H1 (cell line): ENCODE measurements at regions not wholly inside any gene's neighbourhood (a gene's known extent, or its start where the extent isn't known, plus 50 kb on each side); places are given as distances from the start of the nearest gene placed in this dataset.
"Not testable (repeated sequence)": the region's sequence is repeated elsewhere in the genome, so short reads cannot be mapped to it uniquely, and the experiment has no call there.

Source experiments
- CTCF ChIA-PET: fragments of 300-600 bp; sonication (Branson Sonifier 250); formaldehyde crosslinking; loops from one replicate; lab custom pipeline; 2021; ENCODE audit not compliant: partially characterized antibody; lab: Charles Lee
- POLR2A ChIA-PET: fragments of 300-600 bp; sonication (Branson Sonifier 250); formaldehyde crosslinking; loops from one replicate; lab custom pipeline; 2021; ENCODE audit warnings: inconsistent platforms; ENCODE audit not compliant: partially characterized antibody; lab: Charles Lee
- DNase-seq, 2 experiments: peaks; one replicate each; pipeline versions ENCODE4 v3.0.0 to v3.0.0-alpha.2; 2010 to 2022; ENCODE audit warnings: low spot score in 2 of 2, low read depth in 1 of 2, mixed read lengths in 1 of 2
- FAIRE-seq: peaks from 2 replicates; lab custom pipeline; 2011; peaks lifted over from hg19 to GRCh38; lab: Jason Lieb, UNC
- H2AFZ ChIP-seq: 2 replicates; pipeline ENCODE4 v1.8.1; 2012; ENCODE audit warnings: low read length, inconsistent platforms
- H2AK5ac ChIP-seq: 2 replicates; pipeline ENCODE4 v1.6.1; 2013; ENCODE audit warnings: low read depth, low read length
- H2BK120ac ChIP-seq: replicated peaks from 2 replicates; pipeline ENCODE3; 2013; ENCODE audit warnings: low read depth, low read length, inconsistent platforms
- H2BK12ac ChIP-seq: 2 replicates; pipeline ENCODE4 v1.6.1; 2013; ENCODE audit warnings: low read depth, low read length
- H2BK15ac ChIP-seq: 2 replicates; pipeline ENCODE4 v1.6.1; 2013; ENCODE audit warnings: low read length
- H2BK20ac ChIP-seq: 2 replicates; pipeline ENCODE4 v1.6.1; 2013; ENCODE audit warnings: low read length
- H2BK5ac ChIP-seq: 2 replicates; pipeline ENCODE4 v1.6.1; 2013; ENCODE audit warnings: low read depth, low read length
- H3K14ac ChIP-seq: 2 replicates; pipeline ENCODE4 v1.6.1; 2013; ENCODE audit warnings: inconsistent platforms; ENCODE audit not compliant: insufficient read length
- H3K18ac ChIP-seq: 2 replicates; pipeline ENCODE4 v1.6.1; 2013; ENCODE audit warnings: low read length; ENCODE audit errors: extremely low read depth
- H3K23ac ChIP-seq: 2 replicates; pipeline ENCODE4 v1.6.1; 2013; ENCODE audit warnings: inconsistent platforms; ENCODE audit not compliant: insufficient read length
- H3K23me2 ChIP-seq: 2 replicates; pipeline ENCODE4 v1.6.1; 2013; ENCODE audit warnings: low read depth, low read length
- H3K27ac ChIP-seq: 2 replicates; pipeline ENCODE4 v1.6.1; 2011; ENCODE audit warnings: low read depth, low read length, inconsistent platforms
- H3K27me3 ChIP-seq, 4 experiments: replicated peaks in 1 of 4; 1 replicate in 1 of 4; 2 replicates in 3 of 4; pipeline versions ENCODE4 v1.6.1 to v1.8.1; 2011 to 2013; ENCODE audit warnings: low read length in 3 of 4, mild to moderate bottlenecking in 3 of 4, inconsistent platforms in 2 of 4, mixed read lengths in 2 of 4, moderate library complexity in 1 of 4; ENCODE audit not compliant: control insufficient read depth in 3 of 4, insufficient read depth in 3 of 4; ENCODE audit errors: extremely low read depth in 1 of 4
- H3K36me3 ChIP-seq, 4 experiments: 2 replicates each; pipeline versions ENCODE4 v1.6.1 to v1.8.1; 2011 to 2013; ENCODE audit warnings: mild to moderate bottlenecking in 4 of 4, low read length in 3 of 4, moderate library complexity in 2 of 4, control low read depth in 1 of 4, inconsistent platforms in 1 of 4; ENCODE audit not compliant: insufficient read depth in 4 of 4, control insufficient read depth in 2 of 4
- H3K4ac ChIP-seq: replicated peaks from 2 replicates; pipeline ENCODE3; 2013; ENCODE audit warnings: low read length, low read depth, mixed read lengths, inconsistent platforms; ENCODE audit not compliant: insufficient read length
- H3K4me1 ChIP-seq, 4 experiments: replicated peaks in 1 of 4; 1 replicate in 1 of 4; 2 replicates in 3 of 4; pipeline versions ENCODE4 v1.6.1 to v1.8.1; 2011 to 2013; ENCODE audit warnings: low read length in 3 of 4, inconsistent platforms in 2 of 4, mixed read lengths in 1 of 4; ENCODE audit not compliant: insufficient read depth in 4 of 4, control insufficient read depth in 3 of 4
- H3K4me2 ChIP-seq, 2 experiments: 2 replicates each; pipeline versions ENCODE4 v1.6.1 to v1.8.1; 2011 to 2013; ENCODE audit warnings: low read depth in 2 of 2, low read length in 2 of 2, control low read depth in 1 of 2, inconsistent platforms in 1 of 2, mild to moderate bottlenecking in 1 of 2; ENCODE audit not compliant: insufficient read depth in 1 of 2
- H3K4me3 ChIP-seq, 4 experiments: fragments of 200-600, 300-600 bp in 1 of 4; sonication (generic), shearing (Covaris generic), sonication (Bioruptor Twin) in 1 of 4; 2 replicates each; pipeline versions ENCODE4 v1.5.1 to v1.8.1; 2011 to 2016; ENCODE audit warnings: low read length in 4 of 4, low read depth in 3 of 4, control low read depth in 2 of 4, inconsistent platforms in 2 of 4, mild to moderate bottlenecking in 2 of 4, mixed read lengths in 1 of 4, moderate library complexity in 1 of 4; ENCODE audit not compliant: insufficient read depth in 2 of 4; ENCODE audit errors: extremely low read depth in 1 of 4
- H3K56ac ChIP-seq: replicated peaks from 2 replicates; pipeline ENCODE3; 2013; ENCODE audit warnings: low read depth, mild to moderate bottlenecking, mixed read lengths, low read length, inconsistent platforms; ENCODE audit not compliant: insufficient read length
- H3K79me1 ChIP-seq: 2 replicates; pipeline ENCODE4 v1.6.1; 2013; ENCODE audit warnings: low read depth, low read length, control low read depth
- H3K79me2 ChIP-seq, 2 experiments: 2 replicates each; pipeline versions ENCODE4 v1.6.1 to v1.8.1; 2012 to 2013; ENCODE audit warnings: low read length in 2 of 2, mild to moderate bottlenecking in 2 of 2, inconsistent platforms in 1 of 2; ENCODE audit not compliant: insufficient read depth in 2 of 2, control insufficient read depth in 1 of 2
- H3K9ac ChIP-seq, 4 experiments: replicated peaks in 1 of 4; 1 replicate in 1 of 4; 2 replicates in 3 of 4; pipeline versions ENCODE4 v1.6.1 to v1.8.1; 2011 to 2013; ENCODE audit warnings: low read depth in 3 of 4, low read length in 3 of 4, control low read depth in 2 of 4, mild to moderate bottlenecking in 2 of 4, moderate library complexity in 2 of 4, inconsistent platforms in 1 of 4; ENCODE audit errors: extremely low read depth in 1 of 4
- H3K9me3 ChIP-seq, 2 experiments: 2 replicates each; pipeline versions ENCODE4 v1.6.1 to v1.8.1; 2012 to 2013; ENCODE audit warnings: mild to moderate bottlenecking in 2 of 2, moderate library complexity in 2 of 2, control low read depth in 1 of 2, inconsistent platforms in 1 of 2, low read depth in 1 of 2, low read length in 1 of 2, mixed read lengths in 1 of 2; ENCODE audit not compliant: insufficient read depth in 2 of 2
- H4K20me1 ChIP-seq, 2 experiments: replicated peaks in 1 of 2; 2 replicates each; pipeline versions ENCODE3 to v1.8.1; 2011 to 2013; ENCODE audit warnings: inconsistent platforms in 2 of 2, low read length in 2 of 2, mild to moderate bottlenecking in 1 of 2; ENCODE audit not compliant: insufficient read depth in 2 of 2, control insufficient read depth in 1 of 2
- H4K5ac ChIP-seq: 2 replicates; pipeline ENCODE4 v1.6.1; 2013; ENCODE audit warnings: low read length, low read depth, mixed read lengths, inconsistent platforms; ENCODE audit not compliant: insufficient read length
- H4K8ac ChIP-seq: 2 replicates; pipeline ENCODE4 v1.8.0; 2013; ENCODE audit warnings: mild to moderate bottlenecking, moderate library complexity, low read length, inconsistent platforms; ENCODE audit not compliant: insufficient read depth; ENCODE audit errors: extremely low read depth
- H4K91ac ChIP-seq: replicated peaks from 2 replicates; pipeline ENCODE3; 2013; ENCODE audit warnings: low read length, mixed read lengths, inconsistent platforms; ENCODE audit not compliant: insufficient read length
- WGBS, 2 experiments: shearing (Covaris generic) in 1 of 2; methylation state at CpG; one replicate each; pipeline versions ENCODE4 v1.1.6 to v1.1.7; 2013 to 2015; ENCODE audit warnings: low lambda C conversion rate in 2 of 2, mixed read lengths in 2 of 2, inconsistent platforms in 1 of 2, low coverage in 1 of 2, missing lambda C conversion rate in 1 of 2; ENCODE audit not compliant: insufficient replicate concordance in 2 of 2, insufficient coverage in 1 of 2, insufficient read length in 1 of 2; ENCODE audit errors: extremely low coverage in 1 of 2, missing lambda C conversion rate in 1 of 2; 5-methylcytosine and 5-hydroxymethylcytosine counted together

- H3K23me2 ChIP-seq, H3K14ac ChIP-seq, H3K56ac ChIP-seq, H3K27ac ChIP-seq, H4K5ac ChIP-seq, H3K79me2 ChIP-seq, H3K36me3 ChIP-seq, DNase-seq, H2BK12ac ChIP-seq, H3K4me2 ChIP-seq, H2BK20ac ChIP-seq, H3K18ac ChIP-seq, H3K79me1 ChIP-seq, H4K8ac ChIP-seq, H3K4me1 ChIP-seq, H3K9me3 ChIP-seq, H3K4me3 ChIP-seq, H3K27me3 ChIP-seq, H2BK5ac ChIP-seq, H4K91ac ChIP-seq, H2BK15ac ChIP-seq, H4K20me1 ChIP-seq, H2AFZ ChIP-seq, H3K4ac ChIP-seq, H2BK120ac ChIP-seq, POLR2A ChIA-PET, FAIRE-seq, H3K9ac ChIP-seq, H2AK5ac ChIP-seq, H3K23ac ChIP-seq, CTCF ChIA-PET: not testable (repeated sequence)
- no CpG with 5 or more reads among the region's 3 CpGs for WGBS, 2 experiments
These were observed 246.3 kb upstream of the NBPF12 start for GRCh38 chr1:146691798-146692197.

- H3K4ac ChIP-seq, CTCF ChIA-PET, H3K79me1 ChIP-seq, H3K4me2 ChIP-seq, H2BK15ac ChIP-seq, H3K56ac ChIP-seq, H3K27me3 ChIP-seq, H3K27ac ChIP-seq, H2BK12ac ChIP-seq, H3K9ac ChIP-seq, H3K4me1 ChIP-seq, H3K18ac ChIP-seq, H2BK120ac ChIP-seq, H3K9me3 ChIP-seq, H3K14ac ChIP-seq, H2AFZ ChIP-seq, H2BK5ac ChIP-seq, POLR2A ChIA-PET, H4K5ac ChIP-seq, H4K91ac ChIP-seq, H3K4me3 ChIP-seq, H3K23me2 ChIP-seq, H2BK20ac ChIP-seq, H2AK5ac ChIP-seq, H3K23ac ChIP-seq, H3K36me3 ChIP-seq, H3K79me2 ChIP-seq, DNase-seq, H4K20me1 ChIP-seq, H4K8ac ChIP-seq, FAIRE-seq: not testable (repeated sequence)
- 100% methylated on average over 1 of the region's 3 CpGs; no CpG with 5 or more reads in 1 of the 2 experiments for WGBS, 2 experiments
These were observed 249.2 kb upstream of the NBPF12 start for GRCh38 chr1:146688893-146689292.
